Activated CD8-positive, alpha-beta memory T cell treated with anti-CD3 and anti-CD28 coated beads for 36 hours (primary cell): ENCODE measurements at regions not wholly inside any gene's neighbourhood (a gene's known extent, or its start where the extent isn't known, plus 50 kb on each side); places are given as distances from the start of the nearest gene placed in this dataset.
"Not testable (repeated sequence)": the region's sequence is repeated elsewhere in the genome, so short reads cannot be mapped to it uniquely, and the experiment has no call there.

Source experiments
- CTCF ChIA-PET: fragments of 350-600 bp; sonication (Branson Sonifier 250); formaldehyde crosslinking; loops from one replicate; lab custom pipeline; 2021; ENCODE audit warnings: antibody characterized with exemption; lab: Charles Lee
- POLR2A ChIA-PET: fragments of 350-600 bp; sonication (Branson Sonifier 250); formaldehyde crosslinking; loops from one replicate; lab custom pipeline; 2021; ENCODE audit warnings: antibody characterized with exemption; lab: Charles Lee

GRCh38 chr4:124123721-124124120, 588.8 kb downstream of the ANKRD50 start:
- CTCF ChIA-PET: no interaction called here
- POLR2A ChIA-PET: no interaction called here

DNA sequence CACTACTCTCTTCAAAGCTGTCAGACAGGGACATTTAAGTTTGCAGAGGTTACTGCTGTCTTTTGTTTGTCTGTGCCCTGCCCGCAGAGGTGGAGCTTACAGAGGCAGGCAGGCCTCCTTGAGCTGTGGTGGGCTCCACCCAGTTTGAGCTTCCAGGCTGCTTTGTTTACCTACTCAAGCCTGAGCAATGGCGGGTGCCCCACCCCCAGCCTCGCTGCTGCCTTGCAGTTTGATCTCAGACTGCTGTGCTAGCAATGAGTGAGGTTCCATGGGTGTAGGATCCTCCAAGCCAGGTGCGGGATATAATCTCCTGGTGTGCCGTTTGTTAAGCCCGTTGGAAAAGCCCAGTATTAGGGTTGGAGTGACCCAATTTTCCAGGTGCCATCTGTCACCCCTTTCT, 581.2 kb downstream of the ANKRD50 start:
- POLR2A ChIA-PET: not testable (repeated sequence)
- CTCF ChIA-PET: interaction anchor here (0.7 kb wide), 1 partner anchor 13 kb away, joined by 3 read pairs; no protein-coding TSS in a partner anchor

DNA sequence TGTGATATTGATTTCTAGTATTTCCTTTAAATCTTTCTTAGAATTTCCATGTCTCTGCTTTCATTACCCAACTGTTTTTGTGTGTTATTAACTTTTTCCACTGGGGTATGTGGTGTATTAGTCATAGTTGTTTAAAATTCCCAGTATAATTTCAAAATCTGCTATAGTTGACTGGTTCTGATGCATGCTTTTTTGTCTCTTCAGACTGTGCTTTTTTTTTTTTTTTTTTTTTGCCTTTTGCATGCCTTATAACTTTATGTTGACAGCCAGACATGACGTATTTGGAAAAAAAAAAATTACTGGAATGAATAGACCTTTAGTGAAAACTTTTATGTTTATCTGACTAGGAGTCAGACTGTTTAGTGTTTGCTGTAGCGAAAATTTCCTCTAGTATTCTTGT, 580.4 kb downstream of the ANKRD50 start:
- POLR2A ChIA-PET: no interaction called here

GRCh38 chr4:124133753-124134152, 578.8 kb downstream of the ANKRD50 start:
- ChIA-PET POLR2A (no interaction called here), CTCF (no interaction called here)

More for the DNA sequence above, 580.4 kb downstream of the ANKRD50 start:
- CTCF ChIA-PET: interaction anchor here (0.7 kb wide), 1 partner anchor 12 kb away, joined by 3 read pairs; no protein-coding TSS in a partner anchor

- CTCF ChIA-PET: no interaction called here
- POLR2A ChIA-PET: no interaction called here
These were observed 577.1 kb downstream of the ANKRD50 start for GRCh38 chr4:124135409-124135813.

DNA sequence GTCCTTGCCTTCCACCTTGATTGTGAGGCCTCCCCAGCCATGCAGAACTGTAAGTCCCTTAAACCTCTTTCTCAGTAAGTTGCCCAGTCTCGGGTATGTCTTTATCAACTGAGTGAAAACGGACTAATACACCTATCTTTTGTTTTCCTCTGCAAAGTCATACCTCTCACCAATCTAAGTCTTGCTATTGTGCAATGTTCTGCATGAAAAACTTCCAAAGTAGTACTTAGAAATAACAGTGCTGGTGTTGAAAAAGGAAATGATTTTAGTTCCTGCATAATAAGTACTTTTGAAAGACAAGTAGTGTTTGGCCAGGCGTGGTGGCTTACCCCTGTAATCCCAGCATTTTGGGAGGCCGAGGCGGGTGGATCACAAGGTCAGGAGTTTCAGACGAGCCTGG, 573.5 kb downstream of the ANKRD50 start:
- ChIA-PET CTCF (no interaction called here), POLR2A (no interaction called here)

DNA sequence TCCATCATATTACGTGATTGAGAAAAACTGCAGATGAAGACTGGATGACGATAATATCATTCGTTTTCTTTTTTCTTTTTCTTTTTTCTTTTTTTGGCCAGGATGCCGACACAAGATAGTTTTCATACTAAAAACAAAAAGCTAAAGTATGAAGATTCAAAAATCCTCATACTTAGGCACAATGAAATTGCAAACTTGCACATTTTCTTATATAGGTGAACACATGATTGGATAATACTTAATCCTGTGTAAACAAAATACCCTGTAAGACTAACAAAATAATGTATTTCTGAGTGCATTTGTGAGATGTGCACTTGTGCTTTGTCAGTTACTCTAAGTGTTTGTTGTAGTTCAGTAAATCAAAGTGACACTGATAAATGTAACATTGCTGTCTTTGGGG, 568.9 kb downstream of the ANKRD50 start:
- ChIA-PET POLR2A (no interaction called here), CTCF (no interaction called here)

- ChIA-PET CTCF (interaction anchor here (0.8 kb wide), 1 partner anchor 13 kb away, joined by 3 read pairs; no protein-coding TSS in a partner anchor), POLR2A (no interaction called here)
These were observed 568.3 kb downstream of the ANKRD50 start for GRCh38 chr4:124144238-124144654.

DNA sequence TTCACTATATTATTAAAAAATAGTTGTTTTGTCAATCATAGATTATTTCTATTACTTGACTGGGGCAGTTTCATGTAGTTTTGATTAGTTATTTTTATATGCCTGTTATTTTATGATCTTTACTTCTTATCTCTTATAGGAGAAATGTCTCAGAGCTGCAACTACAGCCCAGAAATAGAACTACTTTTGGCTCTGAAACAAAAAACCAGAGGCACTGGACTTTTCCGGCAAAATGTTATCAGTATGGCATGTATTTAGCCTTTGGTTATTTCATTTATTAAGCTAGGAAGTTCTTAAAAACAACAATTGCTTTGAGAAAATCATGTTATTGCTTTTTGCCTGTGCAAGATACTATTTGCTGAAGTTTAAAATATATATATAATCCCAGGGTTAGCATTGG, 566.5 kb downstream of the ANKRD50 start:
- ChIA-PET POLR2A (no interaction called here), CTCF (no interaction called here)

DNA sequence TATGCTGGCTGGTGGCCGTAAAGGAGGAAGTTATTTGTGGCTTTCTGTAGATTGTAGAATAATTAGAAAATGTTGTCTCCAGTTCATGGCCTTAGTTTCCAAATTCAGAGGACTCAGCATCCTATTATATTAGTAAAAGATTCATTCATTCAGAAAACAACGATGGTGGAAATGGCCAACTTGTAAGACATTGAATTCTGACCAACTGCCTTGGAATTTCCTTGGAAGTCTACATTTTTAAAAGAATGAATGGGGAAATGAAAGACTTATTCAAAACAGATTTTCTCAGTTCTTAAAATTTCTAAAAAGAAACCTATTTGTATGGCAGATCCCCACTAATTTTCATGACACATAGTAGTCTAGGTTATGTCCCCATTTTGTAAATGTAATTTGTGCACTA, 561.5 kb downstream of the ANKRD50 start:
- CTCF ChIA-PET: no interaction called here
- POLR2A ChIA-PET: no interaction called here

DNA sequence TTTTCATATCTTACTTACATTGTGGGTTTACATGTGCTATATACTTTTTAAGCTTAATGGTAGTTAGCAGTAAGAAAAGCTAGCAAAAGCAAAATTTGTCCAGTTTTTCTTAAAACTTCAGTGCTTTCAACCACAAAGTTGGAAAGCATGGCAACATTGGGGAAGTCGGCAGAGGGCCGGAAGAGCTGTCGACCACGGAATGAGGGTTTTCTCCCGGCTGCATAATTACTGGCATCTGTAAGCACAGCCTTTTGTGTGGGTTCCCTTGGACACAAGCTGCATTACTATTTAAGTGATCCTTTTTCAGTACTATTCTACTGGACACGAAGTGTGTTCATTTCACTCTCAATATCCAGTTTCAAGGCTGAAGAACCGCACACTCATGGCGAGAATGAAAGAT, 560.4 kb downstream of the ANKRD50 start:
- ChIA-PET POLR2A (no interaction called here), CTCF (no interaction called here)

- POLR2A ChIA-PET: no interaction called here
These were observed 557.3 kb downstream of the ANKRD50 start for GRCh38 chr4:124155239-124155638.

GRCh38 chr4:124157396-124158083, 555.0 kb downstream of the ANKRD50 start:
- POLR2A ChIA-PET: no interaction called here

More at GRCh38 chr4:124155239-124155638, 557.3 kb downstream of the ANKRD50 start:
- CTCF ChIA-PET: no interaction called here

GRCh38 chr4:124163401-124163800, 549.1 kb downstream of the ANKRD50 start:
- CTCF ChIA-PET: no interaction called here
- POLR2A ChIA-PET: no interaction called here

More at GRCh38 chr4:124157396-124158083, 555.0 kb downstream of the ANKRD50 start:
- CTCF ChIA-PET: no interaction called here

DNA sequence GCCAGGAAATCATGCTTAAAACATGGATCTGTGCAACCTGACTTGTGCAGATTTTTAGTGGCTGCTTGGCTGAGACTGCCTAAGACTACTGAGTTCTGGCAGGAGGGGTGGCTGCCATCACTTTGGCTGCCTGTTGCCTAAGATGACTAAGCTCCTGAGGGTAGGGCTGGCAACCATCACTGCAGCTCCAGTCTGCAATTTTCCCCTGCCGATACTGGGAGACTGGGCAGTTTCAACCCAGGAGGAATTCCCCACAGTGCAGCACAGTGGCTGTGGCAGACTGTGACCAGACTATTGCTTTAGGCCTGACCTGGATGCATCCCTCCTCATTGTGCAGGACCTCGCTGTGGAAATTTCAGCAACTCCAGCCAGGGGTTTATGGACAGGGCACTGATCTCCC, 544.9 kb downstream of the ANKRD50 start:
- POLR2A ChIA-PET: no interaction called here
- CTCF ChIA-PET: no interaction called here

DNA sequence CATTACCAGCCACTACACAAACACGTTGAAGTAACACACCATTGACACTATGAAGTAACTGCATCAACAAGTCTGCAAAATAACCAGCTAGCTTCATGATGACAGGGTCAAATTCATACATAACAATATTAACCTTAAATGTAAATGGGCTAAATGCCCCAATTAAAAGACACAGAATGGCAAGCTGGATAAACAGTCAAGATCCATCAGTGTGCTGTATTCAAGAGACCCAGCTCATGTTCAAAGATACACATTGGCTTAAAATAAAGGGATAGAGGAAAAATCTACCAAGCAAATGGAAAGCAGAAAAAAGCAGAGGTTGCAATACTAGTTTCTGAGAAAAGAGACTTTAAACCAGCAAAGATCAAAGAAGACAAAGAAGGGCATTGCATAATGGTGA, 543.0 kb downstream of the ANKRD50 start:
- CTCF ChIA-PET, POLR2A ChIA-PET: not testable (repeated sequence)

GRCh38 chr4:124173912-124174311, 538.6 kb downstream of the ANKRD50 start:
- CTCF ChIA-PET: no interaction called here

GRCh38 chr4:124177647-124178425, 534.7 kb downstream of the ANKRD50 start:
- POLR2A ChIA-PET: no interaction called here
- CTCF ChIA-PET: no interaction called here

More at GRCh38 chr4:124173912-124174311, 538.6 kb downstream of the ANKRD50 start:
- POLR2A ChIA-PET: no interaction called here

- ChIA-PET CTCF (no interaction called here), POLR2A (no interaction called here)
These were observed 534.0 kb downstream of the ANKRD50 start for GRCh38 chr4:124178449-124179021.

DNA sequence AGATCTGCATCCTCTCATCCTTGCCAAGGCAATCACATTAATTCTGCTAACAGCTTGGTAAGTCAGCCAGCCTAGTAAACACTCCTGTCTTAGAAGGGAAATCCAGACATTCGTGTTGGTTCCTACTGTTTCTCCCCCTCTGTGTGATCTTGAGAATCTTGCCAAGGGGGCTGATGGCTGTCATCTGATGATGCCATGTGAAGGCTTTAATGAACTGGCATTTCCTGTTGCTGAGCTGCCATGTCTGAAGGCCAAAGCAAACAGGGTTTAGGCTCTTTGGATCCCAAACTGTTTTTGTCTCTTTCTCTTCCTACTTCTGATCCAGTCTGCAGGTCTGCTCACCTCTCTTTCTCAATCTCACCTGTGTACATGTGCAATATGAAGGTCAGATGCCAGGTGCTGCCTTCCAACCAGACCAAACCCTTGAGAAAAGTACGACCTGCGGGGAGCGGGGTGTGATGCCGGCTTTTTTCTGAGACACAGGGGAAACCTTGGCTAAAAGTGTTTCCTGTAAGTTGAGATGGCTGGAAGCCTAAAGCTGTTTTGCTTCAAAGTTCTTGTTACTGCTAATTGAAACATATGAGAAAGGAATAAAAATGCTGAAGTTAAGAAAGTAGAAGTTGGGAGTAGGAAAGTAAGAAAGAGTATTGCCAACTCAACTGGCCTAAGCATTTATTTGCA, 532.9 kb downstream of the ANKRD50 start:
- CTCF ChIA-PET: no interaction called here

More for the DNA sequence above, 532.9 kb downstream of the ANKRD50 start:
- POLR2A ChIA-PET: no interaction called here
